ENCODE measurements at regions not wholly inside any gene's neighbourhood (a gene's known extent, or its start where the extent isn't known, plus 50 kb on each side); places are given as distances from the start of the nearest gene placed in this dataset.

GRCh38 chr17:52710363-52710901 lies 551.9 kb upstream of the CA10 start:
- TF ChIP-seq FOS (IDR thresholded peaks at IDR 0.05; ENCODE audit: borderline replicate concordance, insufficient read depth, low read length) = no peak
- TF ChIP-seq, protein P1, sequence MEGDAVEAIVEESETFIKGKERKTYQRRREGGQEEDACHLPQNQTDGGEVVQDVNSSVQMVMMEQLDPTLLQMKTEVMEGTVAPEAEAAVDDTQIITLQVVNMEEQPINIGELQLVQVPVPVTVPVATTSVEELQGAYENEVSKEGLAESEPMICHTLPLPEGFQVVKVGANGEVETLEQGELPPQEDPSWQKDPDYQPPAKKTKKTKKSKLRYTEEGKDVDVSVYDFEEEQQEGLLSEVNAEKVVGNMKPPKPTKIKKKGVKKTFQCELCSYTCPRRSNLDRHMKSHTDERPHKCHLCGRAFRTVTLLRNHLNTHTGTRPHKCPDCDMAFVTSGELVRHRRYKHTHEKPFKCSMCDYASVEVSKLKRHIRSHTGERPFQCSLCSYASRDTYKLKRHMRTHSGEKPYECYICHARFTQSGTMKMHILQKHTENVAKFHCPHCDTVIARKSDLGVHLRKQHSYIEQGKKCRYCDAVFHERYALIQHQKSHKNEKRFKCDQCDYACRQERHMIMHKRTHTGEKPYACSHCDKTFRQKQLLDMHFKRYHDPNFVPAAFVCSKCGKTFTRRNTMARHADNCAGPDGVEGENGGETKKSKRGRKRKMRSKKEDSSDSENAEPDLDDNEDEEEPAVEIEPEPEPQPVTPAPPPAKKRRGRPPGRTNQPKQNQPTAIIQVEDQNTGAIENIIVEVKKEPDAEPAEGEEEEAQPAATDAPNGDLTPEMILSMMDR (IDR thresholded peaks at IDR 0.05; ENCODE audit: extremely low read depth in 1 of 2, insufficient read depth in 1 of 2, low read depth in 1 of 2, low read length in 2 of 2) = no peak
- TF ChIP-seq MAX (IDR thresholded peaks at IDR 0.05; ENCODE audit: insufficient read depth, insufficient read length) = no peak
- no peak for TF ChIP-seq POLR2AphosphoS5 (IDR thresholded peaks at IDR 0.05; ENCODE audit: insufficient read depth, low read depth, low read length)
